ENCODE measurements at regions not wholly inside any gene's neighbourhood (a gene's known extent, or its start where the extent isn't known, plus 50 kb on each side); places are given as distances from the start of the nearest gene placed in this dataset.

DNA sequence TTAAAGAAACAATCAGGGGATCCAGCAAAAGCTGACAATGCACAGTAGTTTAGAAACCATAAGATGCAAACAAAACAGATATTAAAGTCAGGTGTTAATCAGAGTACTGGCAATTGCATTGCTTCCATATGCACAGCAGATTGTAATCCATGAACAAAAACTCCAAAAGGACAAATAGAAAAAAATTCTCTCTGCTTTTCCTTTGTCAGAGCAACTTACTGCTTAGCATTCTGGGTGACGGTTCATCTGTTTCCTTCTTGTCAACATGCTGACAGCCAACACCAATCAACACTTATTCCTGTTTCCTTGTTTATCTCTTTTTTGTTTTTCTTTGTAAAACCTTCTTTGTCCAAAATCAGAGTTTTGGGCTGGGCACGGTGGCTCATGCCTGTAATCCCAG, 473.1 kb downstream of the XIRP2 start:
- TF ChIP-seq, protein P1, sequence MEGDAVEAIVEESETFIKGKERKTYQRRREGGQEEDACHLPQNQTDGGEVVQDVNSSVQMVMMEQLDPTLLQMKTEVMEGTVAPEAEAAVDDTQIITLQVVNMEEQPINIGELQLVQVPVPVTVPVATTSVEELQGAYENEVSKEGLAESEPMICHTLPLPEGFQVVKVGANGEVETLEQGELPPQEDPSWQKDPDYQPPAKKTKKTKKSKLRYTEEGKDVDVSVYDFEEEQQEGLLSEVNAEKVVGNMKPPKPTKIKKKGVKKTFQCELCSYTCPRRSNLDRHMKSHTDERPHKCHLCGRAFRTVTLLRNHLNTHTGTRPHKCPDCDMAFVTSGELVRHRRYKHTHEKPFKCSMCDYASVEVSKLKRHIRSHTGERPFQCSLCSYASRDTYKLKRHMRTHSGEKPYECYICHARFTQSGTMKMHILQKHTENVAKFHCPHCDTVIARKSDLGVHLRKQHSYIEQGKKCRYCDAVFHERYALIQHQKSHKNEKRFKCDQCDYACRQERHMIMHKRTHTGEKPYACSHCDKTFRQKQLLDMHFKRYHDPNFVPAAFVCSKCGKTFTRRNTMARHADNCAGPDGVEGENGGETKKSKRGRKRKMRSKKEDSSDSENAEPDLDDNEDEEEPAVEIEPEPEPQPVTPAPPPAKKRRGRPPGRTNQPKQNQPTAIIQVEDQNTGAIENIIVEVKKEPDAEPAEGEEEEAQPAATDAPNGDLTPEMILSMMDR (IDR thresholded peaks at IDR 0.05): no peak
- no peak for TF ChIP-seq EZH2 (IDR thresholded peaks at IDR 0.05; ENCODE audit: borderline replicate concordance, insufficient read depth, low read depth, low read length, poor library complexity, severe bottlenecking)
